CD4-positive, alpha-beta T cell treated with Interleukin-21 for 1 hour (primary cell): ENCODE measurements at regions not wholly inside any gene's neighbourhood (a gene's known extent, or its start where the extent isn't known, plus 50 kb on each side); places are given as distances from the start of the nearest gene placed in this dataset.
"Not testable (repeated sequence)": the region's sequence is repeated elsewhere in the genome, so short reads cannot be mapped to it uniquely, and the experiment has no call there.

ENCODE experiments used
- DNase-seq: peaks from one replicate; pipeline ENCODE4 v3.0.0-alpha.2; 2020

DNA sequence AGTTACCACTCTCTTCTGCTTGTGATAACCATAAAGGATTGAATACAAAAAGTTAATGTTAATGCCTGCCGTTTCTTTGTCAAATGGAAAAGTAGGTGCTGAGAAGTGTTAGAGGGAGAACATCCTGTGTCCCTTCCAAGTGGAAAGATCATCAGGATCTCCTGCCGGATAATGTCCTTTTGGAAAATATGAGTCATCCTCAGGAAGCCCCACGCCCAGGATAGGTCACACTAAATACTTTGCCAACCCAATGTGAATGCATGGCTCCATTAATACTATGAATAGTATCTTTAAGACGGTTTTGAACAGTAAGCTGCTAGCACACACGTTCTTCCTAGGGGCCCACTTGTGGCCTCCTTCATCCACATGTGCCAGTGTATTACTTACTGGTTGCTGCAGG, 279.5 kb downstream of the ZNF326 start:
- no peak for DNase-seq

DNA sequence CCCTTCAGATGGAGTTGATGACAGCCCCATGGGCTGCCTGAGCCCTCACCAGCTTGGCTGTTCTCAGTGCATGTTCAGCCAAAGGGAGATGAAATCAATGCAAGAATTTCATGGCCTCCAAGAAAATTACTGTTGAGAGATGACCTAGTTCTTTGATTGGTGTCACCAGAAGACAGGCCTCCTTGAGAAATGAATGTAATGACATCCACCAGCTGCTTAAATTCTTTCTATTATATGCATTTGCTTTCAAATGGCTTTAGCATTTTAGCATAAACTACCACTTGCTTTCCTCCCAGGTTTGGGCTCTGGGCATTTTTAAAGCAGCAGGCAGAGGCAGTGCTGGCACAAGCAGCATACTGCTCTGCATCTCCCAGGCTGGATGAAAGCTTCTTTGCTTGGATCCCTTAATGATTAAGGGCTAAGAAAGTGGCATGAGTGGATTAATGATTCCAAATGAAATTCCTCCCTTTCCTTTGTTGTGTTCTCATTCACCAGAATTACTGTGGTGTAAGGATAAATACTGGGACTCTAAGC, 278.4 kb downstream of the ZNF326 start:
- DNase-seq: no peak

DNA sequence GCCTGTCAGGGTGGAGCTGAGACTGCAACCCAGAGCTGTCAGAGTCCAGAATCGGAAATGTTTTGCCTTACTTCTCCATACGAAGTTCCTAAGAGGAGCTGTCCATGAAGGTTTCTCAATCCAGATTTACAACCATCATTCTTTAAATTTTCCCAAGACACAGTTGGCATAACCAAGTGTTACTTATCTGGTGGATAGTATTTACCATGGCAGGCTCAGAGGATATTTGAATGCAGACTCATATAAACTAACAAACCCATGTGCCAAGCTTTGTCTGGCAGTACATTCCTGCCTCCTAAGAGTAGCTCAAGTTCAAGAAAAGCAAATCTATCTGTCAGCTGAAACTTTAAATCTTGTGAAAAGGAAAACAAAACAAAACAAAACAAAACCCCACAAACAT, 267.9 kb downstream of the ZNF326 start:
- DNase-seq: no peak

DNA sequence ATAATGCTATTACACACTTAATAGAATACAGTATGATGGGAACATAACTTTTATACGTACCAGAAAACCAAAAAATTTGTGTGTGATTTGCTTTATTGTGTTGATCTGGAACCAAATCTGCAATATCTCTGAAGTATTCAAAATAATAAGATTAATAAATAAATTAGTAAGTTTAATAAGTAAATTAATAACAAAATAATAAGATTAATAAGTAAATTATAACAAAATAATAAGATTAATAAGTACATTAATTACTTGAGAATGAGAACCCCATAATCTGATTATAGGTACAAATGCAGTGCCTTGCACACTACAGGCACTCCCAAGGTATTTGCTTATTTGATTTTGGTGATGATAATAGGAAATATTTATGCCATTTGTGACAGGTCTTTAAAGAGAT, 267.4 kb downstream of the ZNF326 start:
- no peak for DNase-seq

GRCh38 chr1:90246069-90246468, 251.2 kb downstream of the ZNF326 start:
- no peak for DNase-seq

GRCh38 chr1:90236493-90236892, 241.6 kb downstream of the ZNF326 start:
- no peak for DNase-seq

- DNase-seq: no peak
Observed at GRCh38 chr1:90223401-90223800, 228.5 kb downstream of the ZNF326 start.

DNA sequence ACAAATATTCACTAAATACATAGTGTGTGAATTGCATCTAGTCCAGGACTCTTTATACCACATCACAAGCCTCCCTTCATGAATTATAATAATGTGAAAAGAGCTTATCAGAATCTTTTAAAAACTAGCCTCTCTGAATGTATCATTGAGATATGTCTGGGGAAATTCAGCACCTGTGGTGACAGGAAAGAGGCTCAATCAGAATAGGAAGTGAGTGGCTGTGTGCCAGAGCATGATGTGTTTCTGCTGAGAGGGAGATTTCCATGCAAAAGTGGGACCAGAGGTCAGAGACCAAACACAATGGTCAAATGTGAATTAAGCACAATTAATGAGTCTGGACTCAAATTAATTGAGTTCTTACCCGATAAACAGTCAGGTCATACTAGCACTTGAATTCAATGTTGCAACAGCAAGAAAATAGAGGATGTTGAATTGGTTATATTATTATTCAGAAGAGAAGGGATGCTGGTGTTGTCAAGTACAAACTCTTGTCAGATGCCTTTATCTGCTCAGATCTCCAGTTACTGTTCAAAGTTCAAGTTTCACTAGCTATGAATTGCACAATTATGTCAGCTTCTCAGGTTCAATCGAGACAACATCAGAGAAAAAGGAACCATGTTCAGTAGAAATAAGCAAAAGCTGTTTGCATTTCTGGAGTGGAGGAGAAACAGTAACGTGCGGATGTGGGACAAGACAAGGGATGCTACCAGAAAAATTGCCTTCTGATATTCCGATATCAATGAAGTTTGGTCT, 226.2 kb downstream of the ZNF326 start:
- DNase-seq: no peak

DNA sequence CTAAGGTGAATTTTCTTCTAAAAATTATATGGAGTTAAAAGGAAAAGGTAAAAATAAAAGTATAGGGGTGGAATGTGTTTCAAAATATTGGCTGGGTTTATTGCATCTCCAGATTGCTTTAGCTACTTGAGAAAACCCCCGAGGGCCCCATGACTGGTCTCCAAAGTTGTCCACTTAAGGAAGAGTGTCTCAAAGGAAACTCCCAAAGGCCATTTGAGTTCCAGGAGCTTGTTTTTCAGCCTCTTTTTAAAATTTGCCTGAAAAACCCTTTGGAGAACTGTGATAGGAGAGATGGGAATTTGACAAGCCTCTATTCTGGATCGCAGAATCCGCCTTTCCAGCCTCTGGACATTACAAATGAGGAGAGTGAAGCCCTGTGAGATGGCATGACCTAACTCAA, 225.6 kb downstream of the ZNF326 start:
- no peak for DNase-seq

GRCh38 chr1:90219166-90219871, 224.4 kb downstream of the ZNF326 start:
- not testable (repeated sequence) for DNase-seq

DNA sequence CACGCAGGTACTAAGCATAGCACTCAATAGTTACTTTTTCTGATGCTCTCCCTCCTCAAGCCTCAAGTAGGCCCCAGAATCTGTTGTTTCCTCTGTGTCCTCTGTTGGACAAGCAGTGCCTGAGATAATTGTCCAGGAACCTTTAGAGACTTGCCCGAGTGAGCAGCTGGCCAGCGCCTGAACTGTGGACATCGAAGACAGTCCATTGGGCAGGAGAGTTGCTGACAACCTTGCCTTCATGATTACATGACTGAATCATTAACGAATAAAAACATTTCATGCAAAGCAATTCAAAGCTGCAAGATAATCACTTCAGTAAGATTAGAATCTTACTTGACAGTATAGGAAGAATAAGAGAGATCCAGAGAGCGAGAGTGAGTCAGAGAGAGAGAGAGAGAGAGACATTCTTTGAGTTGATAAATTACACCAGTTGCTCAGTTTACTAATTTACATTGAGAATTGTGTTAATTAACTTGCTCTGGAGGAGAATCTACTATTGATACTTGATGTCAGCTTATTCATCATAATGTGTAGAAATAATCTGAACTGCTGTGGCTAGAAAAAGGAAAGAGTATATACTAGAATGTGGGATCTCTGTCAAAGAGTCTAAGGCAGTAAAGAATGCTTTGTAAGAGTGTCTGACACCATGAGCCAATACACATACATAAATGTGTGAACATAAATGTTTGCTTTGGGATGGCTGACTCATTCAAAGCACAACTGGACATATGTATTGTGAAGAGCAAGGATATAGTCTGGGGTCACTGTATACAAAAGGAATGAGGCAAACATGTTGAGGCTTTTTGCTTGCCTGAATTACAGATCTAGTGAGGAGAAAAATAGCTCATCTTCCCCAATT, 216.0 kb downstream of the ZNF326 start:
- no peak for DNase-seq

DNA sequence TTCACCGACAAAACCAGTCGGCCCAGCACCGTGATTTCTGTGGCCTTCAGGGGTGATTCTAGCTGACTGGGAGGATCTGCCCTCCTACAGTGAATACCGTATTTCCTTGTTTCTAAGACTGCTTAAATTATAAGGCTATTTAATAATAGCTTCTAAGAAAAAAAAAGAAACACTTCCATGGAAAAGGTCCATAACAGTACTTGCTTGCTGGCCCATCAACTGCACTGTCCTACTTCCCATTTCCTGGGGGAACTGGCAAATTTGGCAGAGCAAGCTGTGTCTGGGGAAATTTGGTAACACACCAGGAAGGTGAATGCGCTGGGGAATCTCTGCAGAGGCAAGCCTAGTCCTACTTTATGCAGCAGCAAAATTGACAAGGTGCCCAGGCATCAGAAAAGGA, 214.0 kb downstream of the ZNF326 start:
- DNase-seq: no peak

GRCh38 chr1:90206260-90206659, 211.3 kb downstream of the ZNF326 start:
- DNase-seq: no peak

GRCh38 chr1:90204780-90205179, 209.9 kb downstream of the ZNF326 start:
- no peak for DNase-seq

- no peak for DNase-seq
Observed at GRCh38 chr1:90204023-90204590, 209.2 kb downstream of the ZNF326 start.

- no peak for DNase-seq
Observed at GRCh38 chr1:90201467-90202358, 206.8 kb downstream of the ZNF326 start.

DNA sequence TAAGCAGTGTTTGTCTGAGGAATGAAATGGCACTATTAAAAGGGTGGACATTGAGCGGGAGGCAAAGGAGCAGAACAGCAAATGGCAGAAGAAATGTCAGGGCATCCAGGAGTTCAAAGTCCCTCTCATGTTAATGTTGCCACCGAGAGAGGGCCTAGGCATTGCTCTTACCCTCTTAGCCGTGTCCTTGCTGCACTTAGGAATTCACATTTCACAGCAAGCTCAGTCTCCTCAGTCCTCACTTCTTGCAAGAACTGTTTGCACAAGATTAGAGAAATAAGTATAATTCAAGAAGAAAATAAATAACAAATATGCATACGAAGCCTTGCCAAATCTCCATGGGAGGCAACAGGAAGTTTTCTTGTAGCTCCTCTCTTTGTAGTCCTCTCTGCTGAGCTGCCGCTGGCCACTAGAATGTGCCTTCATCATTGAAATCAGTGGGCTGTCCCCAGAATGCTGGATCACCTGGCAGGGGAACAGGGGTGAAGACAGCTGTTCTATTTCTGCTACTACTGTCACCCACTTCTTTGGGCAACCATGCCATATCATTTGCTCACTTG, 205.8 kb downstream of the ZNF326 start:
- DNase-seq: no peak

DNA sequence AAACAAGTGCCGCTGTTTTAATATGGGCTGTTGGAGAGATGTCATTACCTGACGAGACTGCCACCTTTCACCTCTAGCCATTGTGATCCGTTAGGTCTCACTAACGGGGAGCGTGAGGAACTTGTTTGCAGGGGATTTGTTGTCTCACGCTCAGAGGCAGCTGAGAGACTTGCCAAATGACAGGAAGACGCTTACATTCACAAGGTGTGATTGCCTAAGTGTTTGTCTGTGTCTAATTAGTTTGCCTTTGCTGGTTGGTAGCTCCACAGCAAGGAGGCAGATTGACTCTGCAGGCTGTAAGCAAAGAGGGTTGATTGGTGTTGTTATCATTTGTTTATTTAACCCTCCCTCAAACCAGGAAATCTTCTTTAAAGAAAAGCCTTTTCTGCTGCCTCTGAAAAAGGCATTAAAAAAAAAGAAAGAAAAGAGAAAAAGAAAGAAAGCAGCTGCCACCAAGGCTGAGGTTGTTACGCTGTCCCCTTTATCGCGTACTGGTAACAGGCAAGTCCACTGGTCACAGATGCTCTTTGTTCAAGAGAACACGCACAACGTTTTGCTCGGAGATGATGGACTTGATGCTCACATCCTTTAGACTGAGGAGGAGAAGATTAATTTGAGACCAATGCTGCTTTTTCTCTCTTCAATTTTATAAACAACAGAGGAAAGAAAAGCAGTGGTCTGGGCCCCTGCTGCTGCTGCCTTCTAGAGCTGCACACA, 203.9 kb downstream of the ZNF326 start:
- DNase-seq: no peak

- DNase-seq: no peak
Observed at GRCh38 chr1:90193116-90193515, 198.2 kb downstream of the ZNF326 start.

DNA sequence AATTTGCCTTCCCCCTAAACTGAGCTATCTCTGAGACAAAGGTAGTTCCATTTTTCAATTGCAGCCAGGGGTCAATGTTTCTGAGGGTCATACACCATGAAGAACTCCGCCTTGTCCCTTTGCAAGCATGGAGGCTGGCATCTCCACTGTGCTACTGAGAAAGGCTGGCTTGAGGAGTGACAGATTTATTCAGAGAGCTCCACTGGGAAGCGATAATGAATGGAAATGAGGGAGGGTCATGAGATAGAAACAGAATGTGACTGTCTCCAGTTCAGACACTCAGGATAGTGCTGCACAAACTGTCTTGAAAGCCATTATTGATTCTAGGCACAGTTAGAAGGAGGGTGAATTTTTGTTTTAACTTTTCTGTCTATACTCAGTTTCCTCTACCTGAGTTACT, 197.5 kb downstream of the ZNF326 start:
- DNase-seq: no peak

- DNase-seq: no peak
Observed at GRCh38 chr1:90190523-90190922, 195.6 kb downstream of the ZNF326 start.
